Testis (tissue), 2 donors: ENCODE measurements at regions not wholly inside any gene's neighbourhood (a gene's known extent, or its start where the extent isn't known, plus 50 kb on each side); places are given as distances from the start of the nearest gene placed in this dataset.

Experiments
- DNase-seq: peaks from one replicate; pipeline ENCODE4 v3.0.0-alpha.2; 2019
- H3K27ac ChIP-seq, 2 donors: fragments of 200-600 bp; sonication (generic); one replicate each; pipeline ENCODE4 v1.5.1; 2019
- H3K27me3 ChIP-seq: fragments of 200-600 bp; sonication (generic); one replicate; pipeline ENCODE4 v1.5.1; 2019
- H3K36me3 ChIP-seq: fragments of 200-600 bp; sonication (generic); one replicate; pipeline ENCODE4 v1.5.1; 2017; ENCODE audit warnings: low read depth; ENCODE audit errors: missing control alignments
- H3K4me1 ChIP-seq: fragments of 200-600 bp; sonication (generic); one replicate; pipeline ENCODE4 v1.5.1; 2019
- H3K4me3 ChIP-seq, 2 donors: fragments of 200-600 bp; sonication (generic); one replicate each; pipeline ENCODE4 v1.5.1; 2017 to 2019
- H3K9me3 ChIP-seq: fragments of 200-600 bp; sonication (generic); one replicate; pipeline ENCODE4 v1.5.1; 2017
- POLR2A ChIP-seq: fragments of 450-650 bp; IDR thresholded peaks from one replicate; pipeline ENCODE4 v1.6.1; 2017; ENCODE audit warnings: antibody characterized with exemption, mild to moderate bottlenecking, moderate library complexity
- WGBS, 2 donors: methylation state at CpG; one replicate each; pipeline ENCODE4 v1.1.5; 2018; 5-methylcytosine and 5-hydroxymethylcytosine counted together
- intact Hi-C: fragments of 100-400 bp; cut with DNase I; formaldehyde crosslinking; loops from one replicate; pipeline ENCODE4 v1.15.1; 2023; ENCODE audit warnings: low total_unique reads
- TF ChIP-seq, protein P1 (sequence below), 3 experiments: fragments of 450-650 bp in 2 of 3; fragments of 200-600 bp in 1 of 3; sonication (generic) in 1 of 3; IDR thresholded peaks; one replicate each; pipeline ENCODE4 v1.5.1; 2016 to 2019; ENCODE audit warnings: antibody characterized with exemption in 3 of 3, mild to moderate bottlenecking in 2 of 3, moderate library complexity in 1 of 3

DNA sequence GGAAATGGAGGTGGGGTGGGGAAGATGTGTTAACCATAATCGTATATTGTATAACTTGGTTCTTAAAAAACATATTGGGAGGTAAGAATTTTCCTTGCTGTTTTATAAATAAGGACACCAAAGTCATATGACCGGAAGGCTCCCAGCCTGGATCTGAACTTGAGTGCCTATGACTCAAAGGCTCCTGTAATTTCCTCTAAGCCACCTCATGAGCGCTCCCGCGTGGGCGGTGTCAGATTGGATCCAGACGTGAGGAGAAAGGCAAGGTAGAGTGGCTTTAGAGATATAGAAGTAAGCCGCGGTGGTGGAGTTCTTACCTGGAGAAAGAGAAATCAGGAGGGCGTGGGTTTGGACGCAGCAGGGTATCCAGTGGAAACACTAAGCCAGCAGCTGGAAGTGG lies 196.2 kb upstream of the NLRP1 start:
- Histone ChIP-seq H3K36me3 (no peaks in the 10 kb centered on the region), H3K27me3 (no peaks in the 10 kb centered on the region), H3K4me1 (no peaks in the 10 kb centered on the region), H3K9me3 (no peaks in the 10 kb centered on the region), H3K4me3 (no peak overlapping the region), H3K27ac (no peak overlapping the region)
- WGBS, 2 donors = 85 to 90% methylated on average over 11 of the region's 11 CpGs
- no peak for TF ChIP-seq POLR2A
- TF ChIP-seq, protein P1, sequence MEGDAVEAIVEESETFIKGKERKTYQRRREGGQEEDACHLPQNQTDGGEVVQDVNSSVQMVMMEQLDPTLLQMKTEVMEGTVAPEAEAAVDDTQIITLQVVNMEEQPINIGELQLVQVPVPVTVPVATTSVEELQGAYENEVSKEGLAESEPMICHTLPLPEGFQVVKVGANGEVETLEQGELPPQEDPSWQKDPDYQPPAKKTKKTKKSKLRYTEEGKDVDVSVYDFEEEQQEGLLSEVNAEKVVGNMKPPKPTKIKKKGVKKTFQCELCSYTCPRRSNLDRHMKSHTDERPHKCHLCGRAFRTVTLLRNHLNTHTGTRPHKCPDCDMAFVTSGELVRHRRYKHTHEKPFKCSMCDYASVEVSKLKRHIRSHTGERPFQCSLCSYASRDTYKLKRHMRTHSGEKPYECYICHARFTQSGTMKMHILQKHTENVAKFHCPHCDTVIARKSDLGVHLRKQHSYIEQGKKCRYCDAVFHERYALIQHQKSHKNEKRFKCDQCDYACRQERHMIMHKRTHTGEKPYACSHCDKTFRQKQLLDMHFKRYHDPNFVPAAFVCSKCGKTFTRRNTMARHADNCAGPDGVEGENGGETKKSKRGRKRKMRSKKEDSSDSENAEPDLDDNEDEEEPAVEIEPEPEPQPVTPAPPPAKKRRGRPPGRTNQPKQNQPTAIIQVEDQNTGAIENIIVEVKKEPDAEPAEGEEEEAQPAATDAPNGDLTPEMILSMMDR (IDR thresholded peaks at IDR 0.05) = no peak
- intact Hi-C loops = no loop called here
- DNase-seq = no peak

DNA sequence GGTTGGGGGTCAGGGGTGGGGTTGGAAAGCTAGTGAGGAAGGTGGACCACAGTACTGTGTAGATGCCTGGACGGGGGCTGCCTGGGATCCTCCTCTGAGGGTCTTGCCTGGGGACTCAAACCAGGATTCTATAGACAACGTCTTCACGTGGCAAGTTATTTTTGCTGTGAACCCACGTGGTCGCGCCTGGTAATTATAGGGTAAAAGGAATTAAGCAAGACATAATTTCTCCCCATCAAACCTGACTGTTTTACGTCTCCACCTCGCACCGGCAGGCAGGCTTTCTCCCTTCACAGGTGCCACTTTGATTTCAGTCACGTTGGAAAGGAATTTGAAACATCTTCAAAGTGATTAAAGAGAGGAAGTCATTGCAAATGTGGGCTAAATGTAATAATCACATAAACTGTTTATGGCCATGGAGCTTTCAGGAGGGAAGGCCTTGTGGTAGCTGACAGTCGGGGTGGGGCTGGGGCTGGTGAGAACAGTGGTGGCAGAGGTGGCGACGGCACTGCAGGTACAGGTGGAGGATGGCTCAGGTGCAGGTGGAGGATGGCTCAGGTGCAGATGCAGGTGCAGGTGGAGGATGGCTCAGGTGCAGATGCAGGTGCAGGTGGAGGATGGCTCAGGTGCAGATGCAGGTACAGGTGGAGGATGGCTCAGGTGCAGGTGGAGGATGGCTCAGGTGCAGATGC lies 197.1 kb upstream of the NLRP1 start:
- no peak for TF ChIP-seq POLR2A
- TF ChIP-seq, protein P1 (IDR thresholded peaks at IDR 0.05) = no peak
- Histone ChIP-seq H3K4me3 (no peak overlapping the region), H3K27me3 (no peaks in the 10 kb centered on the region)

DNA sequence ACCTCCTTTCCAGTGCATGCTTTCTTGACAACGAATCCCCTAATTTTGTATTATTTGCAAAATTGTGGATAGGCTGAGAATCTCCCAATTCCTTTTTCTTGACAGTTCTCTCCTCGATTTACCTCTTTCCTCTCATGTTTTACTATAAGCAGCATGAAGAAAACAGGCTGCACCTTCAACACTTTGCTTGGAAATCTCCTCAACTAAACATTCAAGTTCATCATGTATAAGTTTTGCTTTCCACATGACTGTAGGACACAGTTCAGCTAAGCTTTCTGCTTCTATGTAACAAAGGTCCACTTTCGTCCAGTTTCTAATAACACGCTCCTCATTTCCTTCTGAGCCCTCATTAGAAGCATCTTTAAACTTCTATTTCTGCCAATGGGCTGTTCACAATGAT lies 199.0 kb upstream of the NLRP1 start:
- no peak for DNase-seq
- H3K27me3 ChIP-seq = no peaks in the 10 kb centered on the region
- intact Hi-C loops = no loop called here
- H3K27ac ChIP-seq = no peak overlapping the region
- TF ChIP-seq, protein P1 (IDR thresholded peaks at IDR 0.05) = no peak
- TF ChIP-seq POLR2A = no peak
- no peaks in the 10 kb centered on the region for H3K4me1 ChIP-seq
- no peaks in the 10 kb centered on the region for H3K9me3 ChIP-seq
- WGBS, 2 donors = 92 to 95% methylated on average over 4 of the region's 4 CpGs
- no peak overlapping the region for H3K4me3 ChIP-seq
- no peaks in the 10 kb centered on the region for H3K36me3 ChIP-seq

More for the DNA sequence above, 197.1 kb upstream of the NLRP1 start:
- Histone ChIP-seq H3K9me3 (no peaks in the 10 kb centered on the region), H3K36me3 (no peaks in the 10 kb centered on the region), H3K27ac (no peak overlapping the region), H3K4me1 (no peaks in the 10 kb centered on the region)
- intact Hi-C loops = no loop called here
- 64 to 66% methylated on average over 13 of the region's 13 CpGs for WGBS, 2 donors
- DNase-seq = no peak

DNA sequence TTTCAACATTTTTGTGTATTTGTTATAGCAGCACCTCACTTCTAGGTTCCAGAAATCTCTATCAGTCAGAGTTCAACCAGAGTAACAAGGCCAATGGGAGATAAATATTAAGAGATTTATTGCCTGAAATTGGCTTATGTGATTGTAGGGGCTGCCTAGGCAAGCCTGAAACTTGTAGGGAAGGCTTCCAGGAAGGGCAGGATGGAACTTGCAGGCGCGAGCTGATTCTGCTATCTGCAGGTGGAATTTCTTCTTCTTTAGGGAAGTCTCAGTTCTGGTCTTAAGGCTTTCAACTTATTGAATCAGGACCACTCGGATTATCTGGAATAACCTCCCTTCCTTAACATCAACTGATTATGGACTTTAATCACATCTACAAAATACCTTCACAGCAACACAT lies 199.5 kb upstream of the NLRP1 start:
- TF ChIP-seq POLR2A = no peak
- TF ChIP-seq, protein P1 (IDR thresholded peaks at IDR 0.05) = no peak
- Histone ChIP-seq H3K4me1 (no peaks in the 10 kb centered on the region), H3K27ac (no peak overlapping the region), H3K9me3 (no peaks in the 10 kb centered on the region), H3K27me3 (no peaks in the 10 kb centered on the region), H3K4me3 (no peak overlapping the region), H3K36me3 (no peaks in the 10 kb centered on the region)
- 49 to 69% methylated on average over 3 of the region's 3 CpGs for WGBS, 2 donors
- DNase-seq = no peak
- intact Hi-C loops = no loop called here

DNA sequence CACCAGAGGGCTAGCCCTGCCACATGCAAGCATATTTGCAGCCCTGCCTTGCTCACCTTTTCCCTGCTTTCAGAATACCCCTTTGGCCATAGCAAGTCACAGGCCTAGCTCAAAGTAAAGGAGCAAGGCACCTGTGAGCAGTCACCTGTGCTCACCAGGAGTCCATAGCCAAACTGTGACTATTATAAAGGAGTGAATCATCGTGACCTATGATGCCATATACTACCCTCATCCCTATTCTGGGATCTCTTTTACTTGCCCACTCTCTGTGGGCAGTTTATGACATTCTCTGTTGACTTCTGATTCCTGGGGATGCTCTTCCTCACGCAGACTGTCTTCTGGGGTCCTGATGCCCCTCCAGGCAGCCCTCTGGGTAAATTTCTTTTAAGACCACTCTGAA lies 200.5 kb upstream of the NLRP1 start:
- no peaks in the 10 kb centered on the region for H3K36me3 ChIP-seq
- H3K27ac ChIP-seq = no peak overlapping the region
- H3K4me1 ChIP-seq = no peaks in the 10 kb centered on the region
- no peaks in the 10 kb centered on the region for H3K9me3 ChIP-seq
- TF ChIP-seq POLR2A = no peak
- TF ChIP-seq, protein P1 (IDR thresholded peaks at IDR 0.05) = no peak
- no peak for DNase-seq
- no peaks in the 10 kb centered on the region for H3K27me3 ChIP-seq
- intact Hi-C loops = no loop called here
- no peak overlapping the region for H3K4me3 ChIP-seq
- WGBS, 2 donors = 86 to 92% methylated on average over 2 of the region's 2 CpGs
